Type B pancreatic cell (in vitro differentiated cells): ENCODE measurements at regions not wholly inside any gene's neighbourhood (a gene's known extent, or its start where the extent isn't known, plus 50 kb on each side); places are given as distances from the start of the nearest gene placed in this dataset.
A peak's percentile ranks its signal among the peaks of the same experiment; 100 is the strongest.

ENCODE experiments used
- DNase-seq: peaks from one replicate; pipeline ENCODE4 v3.0.0; 2021; ENCODE audit warnings: mixed read lengths; ENCODE audit not compliant: unreplicated experiment; ENCODE audit errors: extremely low spot score
- H3K27ac Mint-ChIP-seq: 2 replicates; pipeline ENCODE4 v1.8.0; 2021; ENCODE audit warnings: mild to moderate bottlenecking, mixed read lengths
- H3K27me3 Mint-ChIP-seq: 2 replicates; pipeline ENCODE4 v1.8.0; 2021; ENCODE audit warnings: mixed read lengths
- H3K36me3 Mint-ChIP-seq: 2 replicates; pipeline ENCODE4 v1.8.0; 2021; ENCODE audit warnings: mixed read lengths
- H3K4me1 Mint-ChIP-seq: one replicate; pipeline ENCODE4 v1.8.0; 2021; ENCODE audit warnings: mixed read lengths; ENCODE audit not compliant: unreplicated experiment
- H3K4me3 Mint-ChIP-seq: 2 replicates; pipeline ENCODE4 v1.8.0; 2021; ENCODE audit warnings: mild to moderate bottlenecking, mixed read lengths
- H3K9me3 Mint-ChIP-seq: 2 replicates; pipeline ENCODE4 v1.8.0; 2021; ENCODE audit warnings: mixed read lengths
- CTCF ChIP-seq: fragments of 200-600 bp; sonication (generic); conservative IDR thresholded peaks from 2 replicates; pipeline ENCODE4 v1.5.0; 2021; ENCODE audit warnings: antibody characterized with exemption, mild to moderate bottlenecking

GRCh38 chr10:111990734-111991133, 192.8 kb downstream of the GPAM start:
- Mint-ChIP-seq H3K4me3 (no peak overlapping the region), H3K27me3 (peaks cover 15% of the 10 kb centered on the region), H3K9me3 (peaks cover 4% of the 10 kb centered on the region), H3K4me1 (no peaks in the 10 kb centered on the region), H3K27ac (no peak overlapping the region), H3K36me3 (no peaks in the 10 kb centered on the region)
- no peak for DNase-seq
- TF ChIP-seq CTCF = peak; percentile 56

- no peak for TF ChIP-seq CTCF
- H3K4me1 Mint-ChIP-seq = no peaks in the 10 kb centered on the region
Measured at GRCh38 chr10:111993321-111993720, 190.2 kb downstream of the GPAM start.

GRCh38 chr10:111993872-111994426, 189.6 kb downstream of the GPAM start:
- no peaks in the 10 kb centered on the region for H3K4me1 Mint-ChIP-seq
- H3K27me3 Mint-ChIP-seq = peaks cover 11% of the 10 kb centered on the region
- H3K36me3 Mint-ChIP-seq = no peaks in the 10 kb centered on the region
- H3K27ac Mint-ChIP-seq = no peak overlapping the region
- H3K4me3 Mint-ChIP-seq = no peak overlapping the region
- DNase-seq = no peak
- no peak for TF ChIP-seq CTCF
- H3K9me3 Mint-ChIP-seq = peaks cover 4% of the 10 kb centered on the region

More at GRCh38 chr10:111993321-111993720, 190.2 kb downstream of the GPAM start:
- Mint-ChIP-seq H3K27ac (no peak overlapping the region), H3K9me3 (peaks cover 4% of the 10 kb centered on the region), H3K27me3 (peaks cover 16% of the 10 kb centered on the region), H3K36me3 (no peaks in the 10 kb centered on the region), H3K4me3 (no peak overlapping the region)
- no peak for DNase-seq

GRCh38 chr10:111996103-111996502, 187.5 kb downstream of the GPAM start:
- Mint-ChIP-seq H3K27ac (no peak overlapping the region), H3K9me3 (peaks cover 4% of the 10 kb centered on the region), H3K27me3 (peaks cover 5% of the 10 kb centered on the region), H3K4me1 (no peaks in the 10 kb centered on the region), H3K36me3 (no peaks in the 10 kb centered on the region), H3K4me3 (no peak overlapping the region)
- DNase-seq = no peak
- TF ChIP-seq CTCF = no peak

- H3K4me3 Mint-ChIP-seq = no peak overlapping the region
- H3K27ac Mint-ChIP-seq = no peak overlapping the region
- DNase-seq = no peak
- H3K4me1 Mint-ChIP-seq = peaks cover 5% of the 10 kb centered on the region
- H3K9me3 Mint-ChIP-seq = peaks cover 4% of the 10 kb centered on the region
- peaks cover 5% of the 10 kb centered on the region for H3K27me3 Mint-ChIP-seq
- TF ChIP-seq CTCF = no peak
- H3K36me3 Mint-ChIP-seq = no peaks in the 10 kb centered on the region
Measured at GRCh38 chr10:111998728-111999127, 184.8 kb downstream of the GPAM start.
